ENCODE measurements at regions not wholly inside any gene's neighbourhood (a gene's known extent, or its start where the extent isn't known, plus 50 kb on each side); places are given as distances from the start of the nearest gene placed in this dataset.

- no peak for DNase-seq
Measured at GRCh38 chr2:5026571-5027234, 665.5 kb upstream of the SOX11 start.

- no peak for DNase-seq
Measured at GRCh38 chr2:5035057-5035488, 657.1 kb upstream of the SOX11 start.

- no peak for DNase-seq
Measured at GRCh38 chr2:5036256-5036655, 655.9 kb upstream of the SOX11 start.

GRCh38 chr2:5039241-5039975 is 652.8 kb upstream of the SOX11 start:
- no peak for DNase-seq

- DNase-seq: no peak
Measured at GRCh38 chr2:5040571-5040970, 651.6 kb upstream of the SOX11 start.

GRCh38 chr2:5041501-5041900 is 650.7 kb upstream of the SOX11 start:
- no peak for DNase-seq

- DNase-seq: no peak
Measured at GRCh38 chr2:5042666-5043440, 649.3 kb upstream of the SOX11 start.

GRCh38 chr2:5051300-5051699 is 640.9 kb upstream of the SOX11 start:
- DNase-seq: no peak

GRCh38 chr2:5052905-5053304 is 639.3 kb upstream of the SOX11 start:
- DNase-seq: no peak

- DNase-seq: peak; percentile 91
Measured at GRCh38 chr2:5057891-5058351, 634.3 kb upstream of the SOX11 start.

GRCh38 chr2:5060956-5061355 is 631.2 kb upstream of the SOX11 start:
- DNase-seq: no peak

- DNase-seq: no peak
Measured at GRCh38 chr2:5064687-5065086, 627.5 kb upstream of the SOX11 start.

- DNase-seq: no peak
Measured at GRCh38 chr2:5067816-5068215, 624.4 kb upstream of the SOX11 start.

- DNase-seq: no peak
Measured at GRCh38 chr2:5070257-5070656, 621.9 kb upstream of the SOX11 start.

GRCh38 chr2:5074733-5075132 is 617.5 kb upstream of the SOX11 start:
- DNase-seq: no peak

GRCh38 chr2:5076599-5076998 is 615.6 kb upstream of the SOX11 start:
- DNase-seq: no peak

- DNase-seq: no peak
Measured at GRCh38 chr2:5077479-5078089, 614.6 kb upstream of the SOX11 start.

- no peak for DNase-seq
Measured at GRCh38 chr2:5083402-5083801, 608.8 kb upstream of the SOX11 start.

- no peak for DNase-seq
Measured at GRCh38 chr2:5089409-5089808, 602.8 kb upstream of the SOX11 start.

- no peak for DNase-seq
Measured at GRCh38 chr2:5093056-5093455, 599.1 kb upstream of the SOX11 start.

- DNase-seq: no peak
Measured at GRCh38 chr2:5093518-5093917, 598.7 kb upstream of the SOX11 start.

GRCh38 chr2:5094192-5094591 is 598.0 kb upstream of the SOX11 start:
- no peak for DNase-seq

- no peak for DNase-seq
Measured at GRCh38 chr2:5098286-5098685, 593.9 kb upstream of the SOX11 start.
